HL-60 (cell line): ENCODE measurements at regions not wholly inside any gene's neighbourhood (a gene's known extent, or its start where the extent isn't known, plus 50 kb on each side); places are given as distances from the start of the nearest gene placed in this dataset.

Source experiments
- CTCF ChIP-seq: IDR thresholded peaks from one replicate; pipeline ENCODE4 v1.5.1; 2011; ENCODE audit warnings: low read length, control low read depth, inconsistent platforms; ENCODE audit not compliant: insufficient read depth
- GABPA ChIP-seq: IDR thresholded peaks from 2 replicates; pipeline ENCODE4 v1.6.1; 2012; ENCODE audit warnings: low read depth
- POLR2AphosphoS5 ChIP-seq: IDR thresholded peaks from 2 replicates; pipeline ENCODE4 v1.6.1; 2012; ENCODE audit warnings: low read depth
- SPI1 ChIP-seq: IDR thresholded peaks from 2 replicates; pipeline ENCODE4 v1.6.1; 2012; ENCODE audit warnings: low read depth, mild to moderate bottlenecking, borderline replicate concordance
- TF ChIP-seq, protein P1 (sequence below): IDR thresholded peaks from 2 replicates; pipeline ENCODE4 v1.6.1; 2012; ENCODE audit warnings: low read depth; ENCODE audit not compliant: insufficient replicate concordance

DNA sequence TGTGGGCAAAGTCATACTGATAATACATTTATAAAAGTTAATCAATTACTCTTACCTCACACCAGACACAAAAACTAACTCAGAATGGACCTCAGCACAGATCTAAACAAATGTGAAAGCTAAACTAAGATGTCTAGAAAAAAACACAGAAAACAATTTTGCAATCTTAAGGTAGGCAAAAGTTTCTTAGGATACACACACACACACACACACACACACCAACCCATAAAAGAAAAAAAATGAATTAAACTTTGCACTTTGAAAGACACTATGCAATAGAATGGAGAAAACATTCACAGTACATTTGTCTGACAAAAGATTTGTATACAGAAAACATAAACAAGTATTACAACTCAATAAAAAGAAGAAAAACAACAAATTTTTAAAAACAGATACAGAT is 70.8 kb upstream of the ZNRF2 start:
- TF ChIP-seq CTCF (no peak), POLR2AphosphoS5 (no peak), GABPA (no peak), SPI1 (no peak)
- TF ChIP-seq, protein P1, sequence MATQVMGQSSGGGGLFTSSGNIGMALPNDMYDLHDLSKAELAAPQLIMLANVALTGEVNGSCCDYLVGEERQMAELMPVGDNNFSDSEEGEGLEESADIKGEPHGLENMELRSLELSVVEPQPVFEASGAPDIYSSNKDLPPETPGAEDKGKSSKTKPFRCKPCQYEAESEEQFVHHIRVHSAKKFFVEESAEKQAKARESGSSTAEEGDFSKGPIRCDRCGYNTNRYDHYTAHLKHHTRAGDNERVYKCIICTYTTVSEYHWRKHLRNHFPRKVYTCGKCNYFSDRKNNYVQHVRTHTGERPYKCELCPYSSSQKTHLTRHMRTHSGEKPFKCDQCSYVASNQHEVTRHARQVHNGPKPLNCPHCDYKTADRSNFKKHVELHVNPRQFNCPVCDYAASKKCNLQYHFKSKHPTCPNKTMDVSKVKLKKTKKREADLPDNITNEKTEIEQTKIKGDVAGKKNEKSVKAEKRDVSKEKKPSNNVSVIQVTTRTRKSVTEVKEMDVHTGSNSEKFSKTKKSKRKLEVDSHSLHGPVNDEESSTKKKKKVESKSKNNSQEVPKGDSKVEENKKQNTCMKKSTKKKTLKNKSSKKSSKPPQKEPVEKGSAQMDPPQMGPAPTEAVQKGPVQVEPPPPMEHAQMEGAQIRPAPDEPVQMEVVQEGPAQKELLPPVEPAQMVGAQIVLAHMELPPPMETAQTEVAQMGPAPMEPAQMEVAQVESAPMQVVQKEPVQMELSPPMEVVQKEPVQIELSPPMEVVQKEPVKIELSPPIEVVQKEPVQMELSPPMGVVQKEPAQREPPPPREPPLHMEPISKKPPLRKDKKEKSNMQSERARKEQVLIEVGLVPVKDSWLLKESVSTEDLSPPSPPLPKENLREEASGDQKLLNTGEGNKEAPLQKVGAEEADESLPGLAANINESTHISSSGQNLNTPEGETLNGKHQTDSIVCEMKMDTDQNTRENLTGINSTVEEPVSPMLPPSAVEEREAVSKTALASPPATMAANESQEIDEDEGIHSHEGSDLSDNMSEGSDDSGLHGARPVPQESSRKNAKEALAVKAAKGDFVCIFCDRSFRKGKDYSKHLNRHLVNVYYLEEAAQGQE: no peak
